ENCODE measurements at regions not wholly inside any gene's neighbourhood (a gene's known extent, or its start where the extent isn't known, plus 50 kb on each side); places are given as distances from the start of the nearest gene placed in this dataset.

DNA sequence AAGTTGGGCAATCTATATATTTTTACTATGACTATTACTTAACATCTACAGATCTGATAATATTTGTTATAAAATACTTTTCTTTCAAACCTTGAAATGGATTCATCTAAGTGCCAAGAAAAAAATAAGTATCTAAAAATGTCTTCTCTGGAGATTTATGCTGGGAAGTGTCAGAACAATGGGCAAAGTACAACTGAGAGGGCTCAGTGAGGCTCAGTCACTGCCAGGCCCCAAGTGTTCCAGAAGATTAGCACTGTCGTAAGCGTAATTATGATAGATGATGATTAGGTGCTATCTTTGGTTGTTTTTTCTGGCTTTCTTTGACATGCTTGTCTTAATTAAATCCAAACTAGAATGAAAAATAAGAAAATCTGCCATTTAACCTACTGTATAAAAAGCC is 72.2 kb upstream of the ADAMTS19 start:
- intact Hi-C loops (cut with micrococcal nuclease) = no loop called here
- POLR2A ChIA-PET = no interaction called here
- no peaks in the 10 kb centered on the region for H3K79me2 ChIP-seq (ENCODE audit: insufficient read depth, low read length)
- ATAC-seq (no peak), DNase-seq (ENCODE audit: low read depth, low spot score) (no peak)
- BruUV-seq (replicated peaks) = no TSS peak
- H3K9me2 ChIP-seq (ENCODE audit: insufficient read depth) = no peaks in the 10 kb centered on the region
- TF ChIP-seq POLR2AphosphoS5 (IDR thresholded peaks at IDR 0.05; ENCODE audit: low read depth, low read length) = no peak
- TF ChIP-seq, protein P1, sequence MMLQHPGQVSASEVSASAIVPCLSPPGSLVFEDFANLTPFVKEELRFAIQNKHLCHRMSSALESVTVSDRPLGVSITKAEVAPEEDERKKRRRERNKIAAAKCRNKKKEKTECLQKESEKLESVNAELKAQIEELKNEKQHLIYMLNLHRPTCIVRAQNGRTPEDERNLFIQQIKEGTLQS (IDR thresholded peaks at IDR 0.05) = no peak
- no peak for TF ChIP-seq ELF1 (IDR thresholded peaks at IDR 0.05; ENCODE audit: borderline replicate concordance, low read depth)
- TF ChIP-seq TCF7L2 (IDR thresholded peaks at IDR 0.05; ENCODE audit: borderline replicate concordance, extremely low read depth, insufficient read depth, insufficient read length) = no peak
- TF ChIP-seq ZFX (IDR thresholded peaks at IDR 0.05) = no peak
- TF ChIP-seq RAD21 (IDR thresholded peaks at IDR 0.05; ENCODE audit: low read depth) = no peak
- no peak for TF ChIP-seq CBX3 (IDR thresholded peaks at IDR 0.05; ENCODE audit: low read depth)
- TF ChIP-seq, protein P2, sequence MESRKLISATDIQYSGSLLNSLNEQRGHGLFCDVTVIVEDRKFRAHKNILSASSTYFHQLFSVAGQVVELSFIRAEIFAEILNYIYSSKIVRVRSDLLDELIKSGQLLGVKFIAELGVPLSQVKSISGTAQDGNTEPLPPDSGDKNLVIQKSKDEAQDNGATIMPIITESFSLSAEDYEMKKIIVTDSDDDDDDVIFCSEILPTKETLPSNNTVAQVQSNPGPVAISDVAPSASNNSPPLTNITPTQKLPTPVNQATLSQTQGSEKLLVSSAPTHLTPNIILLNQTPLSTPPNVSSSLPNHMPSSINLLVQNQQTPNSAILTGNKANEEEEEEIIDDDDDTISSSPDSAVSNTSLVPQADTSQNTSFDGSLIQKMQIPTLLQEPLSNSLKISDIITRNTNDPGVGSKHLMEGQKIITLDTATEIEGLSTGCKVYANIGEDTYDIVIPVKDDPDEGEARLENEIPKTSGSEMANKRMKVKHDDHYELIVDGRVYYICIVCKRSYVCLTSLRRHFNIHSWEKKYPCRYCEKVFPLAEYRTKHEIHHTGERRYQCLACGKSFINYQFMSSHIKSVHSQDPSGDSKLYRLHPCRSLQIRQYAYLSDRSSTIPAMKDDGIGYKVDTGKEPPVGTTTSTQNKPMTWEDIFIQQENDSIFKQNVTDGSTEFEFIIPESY (IDR thresholded peaks at IDR 0.05; ENCODE audit: extremely low read depth, insufficient replicate concordance, low read length) = no peak
- RAD21 ChIA-PET (ENCODE audit: low non-redundant PET in 1 of 2, low total read pairs in 2 of 2, uncharacterized antibody in 2 of 2, unreplicated experiment in 2 of 2) = no interaction called here
- H2AFZ ChIP-seq (ENCODE audit: low read depth, low read length, poor library complexity, severe bottlenecking) = no peak overlapping the region
- H4K20me1 ChIP-seq (ENCODE audit: insufficient read depth) = no peaks in the 10 kb centered on the region
- H3K4me3 ChIP-seq (replicated peaks in 1 of 2; ENCODE audit: low read depth in 1 of 2, low read length in 2 of 2) = no peak overlapping the region
- H3K4me1 ChIP-seq (ENCODE audit: control insufficient read depth in 1 of 2, insufficient read depth in 2 of 2, low read length in 2 of 2) = no peaks in the 10 kb centered on the region
- no peak overlapping the region for H3K4me2 ChIP-seq (ENCODE audit: low read length)
- H3K36me3 ChIP-seq (ENCODE audit: control insufficient read depth in 1 of 2, insufficient read depth in 2 of 2, low read length in 2 of 2) = no peaks in the 10 kb centered on the region
- H3K27ac ChIP-seq (ENCODE audit: low read depth, low read length) = no peak overlapping the region
- CTCF ChIA-PET = no interaction called here
- H3K9me3 ChIP-seq (ENCODE audit: control insufficient read depth in 1 of 2, insufficient read depth in 1 of 2, low read depth in 1 of 2, low read length in 2 of 2) = no peaks in the 10 kb centered on the region
- H3K27me3 ChIP-seq (ENCODE audit: insufficient read depth, low read length) = no peaks in the 10 kb centered on the region
- no peak overlapping the region for H3K9ac ChIP-seq (ENCODE audit: low read length)

DNA sequence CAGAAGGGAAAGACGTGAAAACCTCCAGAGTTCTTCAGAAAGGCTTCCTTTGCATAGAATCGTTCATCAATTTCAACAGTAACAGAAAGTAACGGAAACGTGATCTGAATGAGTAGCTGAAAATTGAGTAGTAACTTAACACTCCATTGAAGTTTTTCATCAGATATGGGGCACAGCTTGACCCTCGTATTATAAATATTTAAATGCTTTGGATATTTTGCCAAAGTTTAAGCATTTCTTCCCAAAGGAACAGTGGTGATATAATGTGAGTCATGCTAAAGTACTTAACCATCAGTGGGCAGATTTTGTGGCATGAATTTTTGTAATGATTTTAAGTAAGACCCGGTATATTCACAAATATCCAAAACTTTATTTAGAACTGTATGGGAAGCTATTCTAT is 67.4 kb upstream of the ADAMTS19 start:
- ChIA-PET CTCF (interaction anchor here (2.8 kb wide), 1 partner anchor 8 kb away, joined by 10 read pairs; no protein-coding TSS in a partner anchor), RAD21 (ENCODE audit: low non-redundant PET in 1 of 2, low total read pairs in 2 of 2, uncharacterized antibody in 2 of 2, unreplicated experiment in 2 of 2) (no interaction called here), POLR2A (no interaction called here)
- TF ChIP-seq CBX3 (IDR thresholded peaks at IDR 0.05; ENCODE audit: low read depth) (no peak), SP1 (IDR thresholded peaks at IDR 0.05; ENCODE audit: low read depth) (no peak), EGR1 (IDR thresholded peaks at IDR 0.05; ENCODE audit: low read depth) (no peak), RAD21 (IDR thresholded peaks at IDR 0.05; ENCODE audit: low read depth) (no peak)
- no peak for ATAC-seq
- H3K27me3 ChIP-seq (ENCODE audit: insufficient read depth, low read length) = no peaks in the 10 kb centered on the region
- H3K79me2 ChIP-seq (ENCODE audit: insufficient read depth, low read length) = no peaks in the 10 kb centered on the region
- H3K36me3 ChIP-seq (ENCODE audit: control insufficient read depth in 1 of 2, insufficient read depth in 2 of 2, low read length in 2 of 2) = no peaks in the 10 kb centered on the region
- H3K27ac ChIP-seq (ENCODE audit: low read depth, low read length) = no peak overlapping the region
- no TSS peak for BruUV-seq (replicated peaks)
- no peaks in the 10 kb centered on the region for H3K9me2 ChIP-seq (ENCODE audit: insufficient read depth)
- no peak for DNase-seq (ENCODE audit: low read depth, low spot score)
- H4K20me1 ChIP-seq (ENCODE audit: insufficient read depth) = no peaks in the 10 kb centered on the region
- H3K4me1 ChIP-seq (ENCODE audit: control insufficient read depth in 1 of 2, insufficient read depth in 2 of 2, low read length in 2 of 2) = no peaks in the 10 kb centered on the region
- H2AFZ ChIP-seq (ENCODE audit: low read depth, low read length, poor library complexity, severe bottlenecking) = no peak overlapping the region
- no peaks in the 10 kb centered on the region for H3K9me3 ChIP-seq (ENCODE audit: control insufficient read depth in 1 of 2, insufficient read depth in 1 of 2, low read depth in 1 of 2, low read length in 2 of 2)
- intact Hi-C loops (cut with micrococcal nuclease) = no loop called here
- H3K4me3 ChIP-seq (replicated peaks in 1 of 2; ENCODE audit: low read depth in 1 of 2, low read length in 2 of 2) = no peak overlapping the region
- H3K4me2 ChIP-seq (ENCODE audit: low read length) = no peak overlapping the region
- H3K9ac ChIP-seq (ENCODE audit: low read length) = no peak overlapping the region
